HG03103 (cell line): ENCODE measurements at regions not wholly inside any gene's neighbourhood (a gene's known extent, or its start where the extent isn't known, plus 50 kb on each side); places are given as distances from the start of the nearest gene placed in this dataset.

Source experiments
- ATAC-seq: cut with Tn5 transposase; IDR thresholded peaks from one replicate; pipeline ENCODE4 v1.9.1; 2021; ENCODE audit warnings: low read depth; ENCODE audit not compliant: unreplicated experiment

GRCh38 chr12:93197067-93197593 lies 180.6 kb upstream of the NUDT4 start:
- no peak for ATAC-seq

DNA sequence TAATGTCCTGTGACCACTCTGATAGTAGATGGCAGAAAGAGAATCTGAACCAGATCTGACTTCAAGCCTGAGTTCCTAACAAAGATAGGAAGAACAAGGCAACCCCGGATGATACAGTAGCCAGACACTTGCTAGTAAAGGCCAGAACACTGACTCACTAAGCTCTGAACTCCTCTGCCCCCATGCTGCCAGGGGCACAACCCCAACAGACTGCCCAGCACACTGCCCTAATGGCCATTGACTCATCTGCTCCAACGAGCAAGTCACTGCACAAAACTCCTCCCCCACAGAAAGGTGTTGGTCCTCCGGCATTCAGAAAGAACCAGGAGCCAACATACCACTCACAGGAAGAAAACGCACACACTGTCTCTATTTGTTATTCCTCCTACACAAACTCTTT lies 179.6 kb upstream of the NUDT4 start:
- ATAC-seq: no peak

DNA sequence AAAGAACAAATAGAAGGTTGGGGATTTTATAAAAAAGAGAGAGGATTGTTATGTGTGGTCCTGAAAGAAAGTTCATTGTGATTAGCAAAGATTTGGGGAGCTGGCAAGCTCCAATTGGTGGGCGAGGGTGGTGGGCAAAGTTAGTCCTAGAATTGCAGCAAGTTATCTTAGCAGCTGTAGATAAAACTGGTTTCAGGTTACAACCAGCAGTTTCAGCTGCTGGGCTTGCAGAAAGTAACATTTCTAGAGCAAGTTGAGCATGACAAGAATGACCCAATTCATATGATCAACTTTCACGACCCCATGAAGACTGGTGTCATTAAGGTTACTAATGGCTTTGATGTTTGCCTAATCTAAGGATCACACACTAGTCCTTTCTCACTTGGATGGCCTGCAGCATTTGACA lies 177.9 kb upstream of the NUDT4 start:
- ATAC-seq: no peak

GRCh38 chr12:93200291-93200917 lies 177.3 kb upstream of the NUDT4 start:
- ATAC-seq: no peak

DNA sequence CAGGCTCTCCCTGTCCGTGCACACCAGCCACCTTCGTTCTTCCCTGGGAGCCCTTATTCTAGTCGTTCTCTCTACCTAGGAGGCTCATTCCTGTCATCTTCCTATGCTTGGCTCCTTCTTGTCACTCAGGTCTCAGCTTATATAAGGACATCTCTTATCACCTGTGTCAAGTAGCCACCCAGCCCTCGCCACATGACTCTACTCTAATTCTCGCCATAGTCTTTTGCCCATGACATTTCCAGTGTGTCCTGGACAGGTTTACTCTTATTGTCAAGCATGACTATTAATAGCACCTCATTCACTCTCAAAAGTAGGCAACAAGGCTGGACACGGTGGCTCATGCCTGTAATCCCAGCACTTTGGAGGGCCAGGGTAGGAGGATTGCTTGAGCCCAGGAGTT lies 175.7 kb upstream of the NUDT4 start:
- ATAC-seq: no peak

GRCh38 chr12:93202688-93203087 lies 175.0 kb upstream of the NUDT4 start:
- no peak for ATAC-seq

DNA sequence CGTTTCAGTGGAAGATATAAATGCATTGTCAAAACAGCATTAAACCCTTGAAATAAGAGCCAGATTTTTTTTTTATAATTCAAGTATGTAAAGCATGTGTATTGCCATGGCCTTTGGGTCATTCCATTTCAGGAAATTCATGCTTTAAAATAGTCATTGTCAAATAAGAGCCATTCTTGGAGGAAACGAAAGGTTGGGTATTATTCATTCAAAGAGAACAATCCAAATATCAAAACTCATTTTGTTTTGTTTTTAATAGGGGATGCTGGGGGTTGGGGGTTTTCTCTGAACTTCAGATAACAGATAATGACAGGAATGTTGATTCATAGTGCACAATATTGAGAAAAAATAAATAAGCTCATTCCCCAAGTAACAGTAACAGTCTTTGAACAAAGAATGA lies 174.4 kb upstream of the NUDT4 start:
- no peak for ATAC-seq

DNA sequence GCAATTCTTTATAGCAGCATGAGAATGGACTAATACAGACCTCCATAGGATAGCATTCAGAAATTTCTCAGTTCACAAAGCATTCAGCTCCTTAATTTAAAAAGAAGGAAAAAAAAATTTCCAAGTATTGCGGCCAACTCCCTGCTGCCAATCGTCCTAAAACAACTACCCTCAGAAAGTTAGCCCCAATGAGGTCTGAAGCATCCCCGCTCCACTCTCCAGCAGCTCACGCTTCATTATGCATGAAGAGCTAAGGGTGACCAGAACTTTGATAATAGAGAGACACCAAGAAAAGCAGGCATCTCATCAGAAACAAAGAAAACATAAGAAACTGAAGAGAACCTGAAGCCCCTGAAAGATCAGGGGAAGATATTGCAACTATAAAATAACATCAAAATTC lies 172.8 kb upstream of the NUDT4 start:
- ATAC-seq: no peak

GRCh38 chr12:93205361-93205760 lies 172.4 kb upstream of the NUDT4 start:
- no peak for ATAC-seq

- ATAC-seq: no peak
Observed at GRCh38 chr12:93208011-93208410, 169.7 kb upstream of the NUDT4 start.

- no peak for ATAC-seq
Observed at GRCh38 chr12:93214523-93215289, 163.0 kb upstream of the NUDT4 start.

GRCh38 chr12:93215290-93215678 lies 162.4 kb upstream of the NUDT4 start:
- no peak for ATAC-seq

DNA sequence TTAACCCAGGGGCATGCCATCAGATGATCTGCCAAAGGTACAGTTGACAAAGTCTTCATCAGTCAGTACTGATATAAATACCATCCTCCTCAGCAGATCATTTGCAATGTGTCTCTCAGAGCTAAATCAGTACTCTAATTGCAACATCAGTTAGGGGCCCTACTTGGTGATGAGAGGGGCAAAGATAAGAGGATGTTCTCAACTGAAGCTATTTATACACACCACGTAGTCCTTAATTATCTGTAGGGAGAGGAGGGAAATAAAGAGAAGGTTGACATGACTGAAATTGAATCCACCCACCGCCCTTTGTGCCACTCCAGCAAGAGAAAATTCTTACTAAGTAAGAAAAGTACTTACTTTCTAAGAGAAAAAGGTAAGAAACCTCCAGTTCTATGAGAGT lies 157.8 kb upstream of the NUDT4 start:
- ATAC-seq: no peak

- ATAC-seq: no peak
Observed at GRCh38 chr12:93221841-93222240, 155.9 kb upstream of the NUDT4 start.

GRCh38 chr12:93223440-93224426 lies 154.0 kb upstream of the NUDT4 start:
- no peak for ATAC-seq

GRCh38 chr12:93225094-93225493 lies 152.6 kb upstream of the NUDT4 start:
- ATAC-seq: no peak

GRCh38 chr12:93226361-93226760 lies 151.4 kb upstream of the NUDT4 start:
- ATAC-seq: no peak

DNA sequence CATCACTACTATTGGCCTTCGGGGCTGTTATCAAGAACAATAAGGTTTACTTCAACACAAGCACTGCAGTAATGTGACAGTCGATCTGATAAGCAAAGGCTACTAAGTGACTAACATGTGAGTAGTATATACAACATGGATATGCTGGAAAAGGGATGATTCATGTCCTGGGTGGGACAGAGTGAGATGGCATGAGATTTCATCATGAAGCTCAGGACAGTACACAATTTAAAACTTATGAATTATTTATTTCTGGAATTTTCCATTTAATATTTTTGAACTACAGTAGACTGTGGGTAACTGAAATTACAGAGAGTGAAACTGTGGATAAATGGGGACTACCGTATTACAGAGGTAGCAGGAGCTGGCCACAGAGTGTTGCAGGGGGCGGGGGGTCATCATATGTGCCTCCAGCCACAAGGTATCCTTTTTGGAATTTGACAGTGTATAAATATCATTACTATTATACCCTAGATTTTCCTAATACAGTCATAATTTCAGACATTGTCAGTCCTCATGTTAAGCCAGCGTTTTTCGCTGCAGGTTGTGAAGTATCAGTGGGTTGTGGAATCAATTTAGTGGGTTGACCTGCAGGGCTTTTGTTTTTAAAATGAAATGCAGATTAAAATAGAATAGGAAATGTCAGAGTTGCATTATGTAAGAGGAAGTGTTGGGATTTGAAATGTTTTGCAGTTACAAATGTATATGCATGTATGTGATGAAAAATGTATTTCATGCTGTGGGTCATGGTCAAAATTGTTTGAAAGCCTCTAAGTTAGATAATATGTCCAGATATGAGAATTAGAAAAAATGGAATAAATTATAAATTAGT lies 148.0 kb upstream of the NUDT4 start:
- ATAC-seq: no peak

- ATAC-seq: no peak
Observed at GRCh38 chr12:93230326-93230720, 147.4 kb upstream of the NUDT4 start.

- no peak for ATAC-seq
Observed at GRCh38 chr12:93231938-93232337, 145.8 kb upstream of the NUDT4 start.
